ENCODE measurements at regions not wholly inside any gene's neighbourhood (a gene's known extent, or its start where the extent isn't known, plus 50 kb on each side); places are given as distances from the start of the nearest gene placed in this dataset.

GRCh38 chr13:22076658-22077057 is 405.8 kb downstream of the FGF9 start:
- no peaks in the 10 kb centered on the region for H4K20me1 ChIP-seq (ENCODE audit: control insufficient read depth, extremely low read depth, insufficient read depth, low read length)
- no peak overlapping the region for H3K27ac ChIP-seq (ENCODE audit: insufficient read depth, low read length)
- H3K9ac ChIP-seq (ENCODE audit: insufficient read depth, low read length) = no peak overlapping the region
- no peaks in the 10 kb centered on the region for H3K36me3 ChIP-seq (ENCODE audit: control insufficient read depth, insufficient read depth, low read length)
- no peaks in the 10 kb centered on the region for H3K27me3 ChIP-seq (ENCODE audit: control insufficient read depth, insufficient read depth, low read length)
- TF ChIP-seq CTCF (conservative IDR thresholded peaks at IDR 0.05 in 1 of 2, IDR thresholded peaks at IDR 0.05 in 1 of 2; ENCODE audit: low read depth in 1 of 2, low read length in 2 of 2) (no peak), EZH2 (IDR thresholded peaks at IDR 0.05; ENCODE audit: low read length, missing control alignments) (no peak)
- H3K9me3 ChIP-seq (ENCODE audit: control insufficient read depth, insufficient read depth, low read depth, low read length) = no peaks in the 10 kb centered on the region
- H3K4me3 ChIP-seq (replicated peaks in 1 of 4; ENCODE audit: control extremely low read depth in 1 of 4, insufficient read depth in 1 of 4, low read depth in 3 of 4, low read length in 4 of 4) = no peak overlapping the region
- H3K4me2 ChIP-seq (ENCODE audit: extremely low read depth, insufficient read depth, low read length) = no peak overlapping the region
- H3K79me2 ChIP-seq (ENCODE audit: control insufficient read depth, insufficient read depth, low read length) = no peaks in the 10 kb centered on the region
- H3K4me1 ChIP-seq (ENCODE audit: control insufficient read depth, extremely low read depth, insufficient read depth, low read length) = no peaks in the 10 kb centered on the region
- no peak for DNase-seq (ENCODE audit: low read depth in 2 of 2)
- no peak overlapping the region for H2AFZ ChIP-seq (ENCODE audit: low read length)

- TF ChIP-seq CTCF (conservative IDR thresholded peaks at IDR 0.05 in 1 of 2, IDR thresholded peaks at IDR 0.05 in 1 of 2; ENCODE audit: low read depth in 1 of 2, low read length in 2 of 2) (no peak), EZH2 (IDR thresholded peaks at IDR 0.05; ENCODE audit: low read length, missing control alignments) (no peak)
- Histone ChIP-seq H3K27me3 (ENCODE audit: control insufficient read depth, insufficient read depth, low read length) (no peaks in the 10 kb centered on the region), H3K4me3 (replicated peaks in 1 of 4; ENCODE audit: control extremely low read depth in 1 of 4, insufficient read depth in 1 of 4, low read depth in 3 of 4, low read length in 4 of 4) (no peak overlapping the region), H3K4me2 (ENCODE audit: extremely low read depth, insufficient read depth, low read length) (no peak overlapping the region), H3K9me3 (ENCODE audit: control insufficient read depth, insufficient read depth, low read depth, low read length) (no peaks in the 10 kb centered on the region), H3K79me2 (ENCODE audit: control insufficient read depth, insufficient read depth, low read length) (no peaks in the 10 kb centered on the region), H3K4me1 (ENCODE audit: control insufficient read depth, extremely low read depth, insufficient read depth, low read length) (no peaks in the 10 kb centered on the region), H3K9ac (ENCODE audit: insufficient read depth, low read length) (no peak overlapping the region), H4K20me1 (ENCODE audit: control insufficient read depth, extremely low read depth, insufficient read depth, low read length) (no peaks in the 10 kb centered on the region), H2AFZ (ENCODE audit: low read length) (no peak overlapping the region), H3K27ac (ENCODE audit: insufficient read depth, low read length) (no peak overlapping the region), H3K36me3 (ENCODE audit: control insufficient read depth, insufficient read depth, low read length) (no peaks in the 10 kb centered on the region)
- DNase-seq (ENCODE audit: low read depth in 2 of 2) = no peak
These were observed 406.4 kb downstream of the FGF9 start for GRCh38 chr13:22077205-22077683.

GRCh38 chr13:22077764-22078163 is 406.9 kb downstream of the FGF9 start:
- no peak for TF ChIP-seq EZH2 (IDR thresholded peaks at IDR 0.05; ENCODE audit: low read length, missing control alignments)
- no peak for TF ChIP-seq CTCF (conservative IDR thresholded peaks at IDR 0.05 in 1 of 2, IDR thresholded peaks at IDR 0.05 in 1 of 2; ENCODE audit: low read depth in 1 of 2, low read length in 2 of 2)
- Histone ChIP-seq H3K36me3 (ENCODE audit: control insufficient read depth, insufficient read depth, low read length) (no peaks in the 10 kb centered on the region), H3K4me1 (ENCODE audit: control insufficient read depth, extremely low read depth, insufficient read depth, low read length) (no peaks in the 10 kb centered on the region), H3K9me3 (ENCODE audit: control insufficient read depth, insufficient read depth, low read depth, low read length) (no peaks in the 10 kb centered on the region), H3K9ac (ENCODE audit: insufficient read depth, low read length) (no peak overlapping the region), H3K4me3 (replicated peaks in 1 of 4; ENCODE audit: control extremely low read depth in 1 of 4, insufficient read depth in 1 of 4, low read depth in 3 of 4, low read length in 4 of 4) (no peak overlapping the region), H4K20me1 (ENCODE audit: control insufficient read depth, extremely low read depth, insufficient read depth, low read length) (no peaks in the 10 kb centered on the region), H3K4me2 (ENCODE audit: extremely low read depth, insufficient read depth, low read length) (no peak overlapping the region), H3K27me3 (ENCODE audit: control insufficient read depth, insufficient read depth, low read length) (no peaks in the 10 kb centered on the region), H3K79me2 (ENCODE audit: control insufficient read depth, insufficient read depth, low read length) (no peaks in the 10 kb centered on the region), H3K27ac (ENCODE audit: insufficient read depth, low read length) (no peak overlapping the region), H2AFZ (ENCODE audit: low read length) (no peak overlapping the region)
- DNase-seq (ENCODE audit: low read depth in 2 of 2) = no peak
